CD4-positive, alpha-beta memory T cell (primary cell): ENCODE measurements at regions not wholly inside any gene's neighbourhood (a gene's known extent, or its start where the extent isn't known, plus 50 kb on each side); places are given as distances from the start of the nearest gene placed in this dataset.

ENCODE experiments used
- CTCF ChIA-PET: fragments of 350-600 bp; sonication (Branson Sonifier 250); formaldehyde crosslinking; loops from one replicate; lab custom pipeline; 2021; ENCODE audit warnings: inconsistent platforms; ENCODE audit not compliant: partially characterized antibody; lab: Charles Lee
- POLR2A ChIA-PET: fragments of 350-600 bp; sonication (Branson Sonifier 250); formaldehyde crosslinking; loops from one replicate; lab custom pipeline; 2021; ENCODE audit not compliant: partially characterized antibody; lab: Charles Lee
- DNase-seq, 5 donors: peaks; one replicate each; pipeline versions ENCODE4 v3.0.0 to v3.0.0-alpha.2; 2020 to 2022; ENCODE audit warnings: mixed read lengths in 1 of 5
- H3K27ac ChIP-seq: one replicate; pipeline ENCODE4 v1.7.0; 2013; ENCODE audit warnings: low read depth, low read length
- H3K27me3 ChIP-seq: 2 replicates; pipeline ENCODE4 v1.7.0; 2013; ENCODE audit warnings: mild to moderate bottlenecking, low read length, moderate library complexity; ENCODE audit not compliant: insufficient read depth
- H3K36me3 ChIP-seq: 2 replicates; pipeline ENCODE4 v1.7.0; 2013; ENCODE audit warnings: mild to moderate bottlenecking, low read length, moderate library complexity; ENCODE audit not compliant: insufficient read depth
- H3K4me1 ChIP-seq: 2 replicates; pipeline ENCODE4 v1.7.0; 2013; ENCODE audit warnings: mild to moderate bottlenecking, low read length, moderate library complexity; ENCODE audit not compliant: insufficient read depth
- H3K4me3 ChIP-seq, 2 donors: one replicate each; pipeline ENCODE4 v1.7.0; 2013; ENCODE audit warnings: low read length in 2 of 2, mild to moderate bottlenecking in 1 of 2
- H3K9me3 ChIP-seq, 2 donors: one replicate each; pipeline ENCODE4 v1.7.0; 2013; ENCODE audit warnings: low read length in 2 of 2, control low read depth in 1 of 2; ENCODE audit not compliant: control insufficient read depth in 1 of 2
- H3K27ac Mint-ChIP-seq, 7 donors: one replicate each; pipeline ENCODE4 v1.8.0; 2020 to 2021; ENCODE audit warnings: mixed read lengths in 7 of 7, mild to moderate bottlenecking in 6 of 7, inconsistent platforms in 3 of 7, moderate library complexity in 3 of 7
- H3K27me3 Mint-ChIP-seq, 2 donors: one replicate each; pipeline ENCODE4 v1.8.0; 2020 to 2021; ENCODE audit warnings: mixed read lengths in 2 of 2
- H3K36me3 Mint-ChIP-seq, 2 donors: one replicate each; pipeline ENCODE4 v1.8.0; 2020 to 2021; ENCODE audit warnings: mixed read lengths in 2 of 2, inconsistent platforms in 1 of 2, mild to moderate bottlenecking in 1 of 2
- H3K4me1 Mint-ChIP-seq, 4 donors: one replicate each; pipeline ENCODE4 v1.8.0; 2020 to 2021; ENCODE audit warnings: mixed read lengths in 4 of 4, mild to moderate bottlenecking in 1 of 4
- H3K4me3 Mint-ChIP-seq, 8 donors: one replicate each; pipeline ENCODE4 v1.8.0; 2020 to 2021; ENCODE audit warnings: mixed read lengths in 8 of 8, mild to moderate bottlenecking in 7 of 8, moderate library complexity in 6 of 8, inconsistent platforms in 3 of 8
- H3K9me3 Mint-ChIP-seq, 8 donors: one replicate each; pipeline ENCODE4 v1.8.0; 2020 to 2021; ENCODE audit warnings: mixed read lengths in 8 of 8, mild to moderate bottlenecking in 5 of 8, inconsistent platforms in 3 of 8, moderate library complexity in 1 of 8
- intact Hi-C: fragments of 100-400 bp; cut with micrococcal nuclease; formaldehyde crosslinking; loops from one replicate; pipeline ENCODE4 v1.15.1; 2023

DNA sequence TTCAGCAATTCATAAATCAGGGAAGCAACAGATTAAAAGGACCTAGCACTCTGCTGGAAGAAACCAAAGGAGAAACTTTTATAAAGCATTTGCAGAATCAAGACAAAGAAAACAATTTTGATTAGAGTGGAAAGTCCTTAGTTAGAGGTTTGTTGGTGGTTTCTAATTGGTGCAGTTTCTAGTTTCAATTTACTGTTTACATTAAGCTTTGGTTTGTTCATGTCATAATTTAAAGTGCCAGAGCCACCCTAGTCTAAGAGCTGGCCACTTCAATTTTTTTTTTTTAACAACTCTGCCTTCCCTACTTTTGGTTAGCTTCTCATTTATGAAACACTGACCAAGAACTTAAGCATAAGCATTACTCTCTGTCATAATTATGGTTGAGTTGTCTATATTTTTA, 1428.2 kb upstream of the GBE1 start:
- CTCF ChIA-PET, result no interaction called here
- Histone ChIP-seq H3K4me3 (no peak overlapping the region), H3K4me1 (no peaks in the 10 kb centered on the region), H3K36me3 (no peaks in the 10 kb centered on the region), H3K9me3 (no peaks in the 10 kb centered on the region), H3K27me3 (no peaks in the 10 kb centered on the region), H3K27ac (no peak overlapping the region)
- peaks cover 4 to 37% (median 10%) of the 10 kb centered on the region in 8 donors for H3K9me3 Mint-ChIP-seq
- intact Hi-C loops, result no loop called here
- H3K4me1 Mint-ChIP-seq, result no peaks in the 10 kb centered on the region
- no peak overlapping the region for H3K4me3 Mint-ChIP-seq
- H3K36me3 Mint-ChIP-seq, result no peaks in the 10 kb centered on the region
- no peaks in the 10 kb centered on the region for H3K27me3 Mint-ChIP-seq
- POLR2A ChIA-PET, result no interaction called here
- no peak for DNase-seq
- H3K27ac Mint-ChIP-seq, result no peak overlapping the region

DNA sequence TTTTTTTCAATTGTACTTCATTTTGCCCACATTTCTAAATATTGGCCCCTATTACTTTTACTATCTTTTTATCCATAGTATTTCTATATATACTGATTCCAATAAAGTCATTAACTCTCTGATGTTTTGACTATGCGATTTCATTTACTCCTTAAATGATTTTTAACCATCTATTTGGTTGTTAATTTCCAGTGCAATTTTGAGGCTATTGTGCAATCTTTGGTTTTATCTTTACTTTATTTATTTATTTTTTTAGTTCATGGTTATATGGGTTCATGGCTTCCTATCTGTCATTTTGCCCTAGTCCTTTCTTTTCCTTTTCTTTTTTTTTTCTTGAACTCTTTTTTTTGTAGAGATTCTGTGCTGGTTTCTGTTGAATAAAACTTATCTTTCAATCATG, 1408.0 kb upstream of the GBE1 start:
- H3K4me3 Mint-ChIP-seq, result no peak overlapping the region
- ChIA-PET CTCF (no interaction called here), POLR2A (interaction anchor here (0.6 kb wide), 1 partner anchor 393 kb away, joined by 3 read pairs; no protein-coding TSS in a partner anchor)
- no peaks in the 10 kb centered on the region for H3K4me1 Mint-ChIP-seq
- H3K9me3 Mint-ChIP-seq, result peaks cover 0 to 11% (median 3%) of the 10 kb centered on the region in 8 donors
- no peak for DNase-seq
- no peaks in the 10 kb centered on the region for H3K36me3 ChIP-seq
- no peaks in the 10 kb centered on the region for H3K4me1 ChIP-seq
- no peak overlapping the region for H3K27ac ChIP-seq
- no peaks in the 10 kb centered on the region for H3K27me3 Mint-ChIP-seq
- H3K9me3 ChIP-seq, result no peaks in the 10 kb centered on the region
- H3K27me3 ChIP-seq, result no peaks in the 10 kb centered on the region
- no peaks in the 10 kb centered on the region for H3K36me3 Mint-ChIP-seq
- intact Hi-C loops, result no loop called here
- no peak overlapping the region for H3K27ac Mint-ChIP-seq
- no peak overlapping the region for H3K4me3 ChIP-seq

DNA sequence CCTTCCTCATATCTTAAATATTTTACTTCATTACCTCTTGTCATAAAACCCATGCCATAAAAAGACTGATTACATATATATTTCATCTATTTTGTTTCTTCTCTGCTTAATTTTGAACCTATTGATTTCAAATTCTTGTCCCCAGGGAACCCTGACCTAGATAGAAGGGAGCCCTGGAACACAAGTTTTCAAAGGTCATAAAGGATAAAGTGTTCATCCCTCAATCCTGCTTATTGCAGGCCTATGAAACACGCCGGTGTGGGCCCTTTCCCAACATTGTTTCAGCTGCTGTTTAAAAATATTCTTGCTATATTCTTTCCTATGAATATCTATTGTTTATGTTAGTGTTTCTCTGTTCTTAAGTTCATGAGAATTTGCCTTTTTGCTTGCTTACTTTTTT, 1389.5 kb upstream of the GBE1 start:
- Histone ChIP-seq H3K27me3 (no peaks in the 10 kb centered on the region), H3K36me3 (no peaks in the 10 kb centered on the region), H3K4me3 (no peak overlapping the region), H3K27ac (no peak overlapping the region), H3K9me3 (no peaks in the 10 kb centered on the region), H3K4me1 (no peaks in the 10 kb centered on the region)
- intact Hi-C loops, result no loop called here
- no peaks in the 10 kb centered on the region for H3K4me1 Mint-ChIP-seq
- POLR2A ChIA-PET, result no interaction called here
- H3K4me3 Mint-ChIP-seq, result no peak overlapping the region
- H3K36me3 Mint-ChIP-seq, result no peaks in the 10 kb centered on the region
- H3K9me3 Mint-ChIP-seq, result peaks cover 3 to 31% (median 10%) of the 10 kb centered on the region in 8 donors
- CTCF ChIA-PET, result no interaction called here
- H3K27me3 Mint-ChIP-seq, result no peaks in the 10 kb centered on the region
- DNase-seq, result no peak
- H3K27ac Mint-ChIP-seq, result no peak overlapping the region

DNA sequence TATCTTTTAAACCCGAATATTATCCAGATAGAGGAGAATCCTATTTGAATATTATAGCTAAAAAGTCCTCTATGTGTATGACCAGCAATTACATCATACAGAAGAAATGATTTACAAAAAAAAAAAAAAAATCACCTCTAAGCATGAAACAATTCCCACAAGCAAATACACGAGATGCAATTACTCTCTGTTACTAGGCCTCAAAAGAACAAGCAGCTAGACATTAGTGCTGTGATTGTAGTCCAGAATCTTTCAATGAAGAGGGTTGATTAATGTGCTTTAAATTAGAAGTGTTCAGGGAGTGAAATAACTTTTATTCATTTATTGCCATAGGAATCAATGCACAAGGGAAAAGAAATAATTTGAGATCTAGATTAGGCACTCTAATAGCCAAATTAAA, 1379.5 kb upstream of the GBE1 start:
- intact Hi-C loops, result no loop called here
- Mint-ChIP-seq H3K4me3 (no peak overlapping the region), H3K36me3 (no peaks in the 10 kb centered on the region), H3K4me1 (no peaks in the 10 kb centered on the region), H3K9me3 (peaks cover 0 to 17% (median 6%) of the 10 kb centered on the region in 8 donors), H3K27me3 (no peaks in the 10 kb centered on the region), H3K27ac (no peak overlapping the region)
- CTCF ChIA-PET, result no interaction called here
- POLR2A ChIA-PET, result no interaction called here
- no peak for DNase-seq
- Histone ChIP-seq H3K36me3 (no peaks in the 10 kb centered on the region), H3K27me3 (no peaks in the 10 kb centered on the region), H3K4me3 (no peak overlapping the region), H3K27ac (no peak overlapping the region), H3K4me1 (no peaks in the 10 kb centered on the region), H3K9me3 (no peaks in the 10 kb centered on the region)

DNA sequence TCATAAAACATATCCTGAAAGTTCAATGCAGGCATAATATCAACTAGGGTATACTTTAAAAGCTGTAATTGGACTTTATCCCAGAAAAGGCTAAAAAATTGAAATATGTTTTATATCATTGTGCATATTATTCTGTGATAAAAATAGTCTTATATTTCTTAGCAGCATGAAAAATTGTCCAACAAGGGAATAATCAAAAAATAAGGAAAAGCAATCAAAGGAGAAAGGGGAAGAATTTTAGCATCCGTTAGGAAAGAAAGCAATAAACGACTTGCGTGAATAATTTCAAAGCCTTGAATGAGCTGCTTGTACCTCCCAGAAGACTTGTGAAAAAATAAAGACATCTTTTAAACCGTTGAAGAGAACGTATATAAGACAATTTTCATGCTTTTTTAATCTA, 1369.8 kb upstream of the GBE1 start:
- no peaks in the 10 kb centered on the region for H3K36me3 ChIP-seq
- no peak overlapping the region for H3K4me3 ChIP-seq
- H3K4me1 Mint-ChIP-seq, result no peaks in the 10 kb centered on the region
- no peak for DNase-seq
- ChIA-PET CTCF (no interaction called here), POLR2A (no interaction called here)
- peaks cover 0 to 14% (median 6%) of the 10 kb centered on the region in 8 donors for H3K9me3 Mint-ChIP-seq
- no peaks in the 10 kb centered on the region for H3K27me3 ChIP-seq
- H3K27ac ChIP-seq, result no peak overlapping the region
- H3K4me3 Mint-ChIP-seq, result no peak overlapping the region
- no peaks in the 10 kb centered on the region for H3K9me3 ChIP-seq
- no peaks in the 10 kb centered on the region for H3K4me1 ChIP-seq
- intact Hi-C loops, result no loop called here
- no peaks in the 10 kb centered on the region for H3K36me3 Mint-ChIP-seq
- H3K27ac Mint-ChIP-seq, result no peak overlapping the region
- no peaks in the 10 kb centered on the region for H3K27me3 Mint-ChIP-seq

DNA sequence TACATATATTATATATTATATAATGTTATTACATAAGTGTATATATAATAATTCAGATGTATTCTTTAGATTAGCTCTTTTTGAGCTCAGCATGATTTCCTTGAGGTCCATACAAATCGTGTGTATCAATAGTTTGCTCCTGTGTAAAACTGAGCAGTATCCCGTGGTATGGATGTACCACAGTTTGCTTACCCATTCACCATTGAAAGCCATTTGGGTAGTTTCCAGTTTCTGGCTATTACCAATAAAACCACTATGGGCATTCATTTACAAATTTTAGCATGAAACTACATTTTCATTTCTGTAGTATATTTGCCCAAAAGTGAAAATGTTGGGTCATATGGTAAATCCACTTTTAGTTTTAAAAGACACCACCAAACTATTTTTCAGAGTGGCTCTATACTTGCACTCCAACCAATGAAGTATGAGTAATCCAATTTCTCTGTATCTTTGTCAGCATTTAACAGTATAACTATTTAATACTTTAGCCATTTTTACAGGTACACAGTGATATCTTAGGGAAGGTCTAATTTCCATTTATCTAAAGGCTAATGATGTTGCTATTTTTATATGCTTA, 1361.4 kb upstream of the GBE1 start:
- Mint-ChIP-seq H3K4me3 (no peak overlapping the region), H3K27ac (no peak overlapping the region), H3K9me3 (peaks cover 0 to 11% (median 6%) of the 10 kb centered on the region in 8 donors), H3K27me3 (no peaks in the 10 kb centered on the region), H3K36me3 (no peaks in the 10 kb centered on the region), H3K4me1 (no peaks in the 10 kb centered on the region)
- Histone ChIP-seq H3K4me1 (no peaks in the 10 kb centered on the region), H3K9me3 (no peaks in the 10 kb centered on the region), H3K36me3 (no peaks in the 10 kb centered on the region), H3K27me3 (no peaks in the 10 kb centered on the region), H3K4me3 (no peak overlapping the region), H3K27ac (no peak overlapping the region)
- intact Hi-C loops, result no loop called here
- POLR2A ChIA-PET, result no interaction called here
- no peak for DNase-seq
- CTCF ChIA-PET, result no interaction called here

DNA sequence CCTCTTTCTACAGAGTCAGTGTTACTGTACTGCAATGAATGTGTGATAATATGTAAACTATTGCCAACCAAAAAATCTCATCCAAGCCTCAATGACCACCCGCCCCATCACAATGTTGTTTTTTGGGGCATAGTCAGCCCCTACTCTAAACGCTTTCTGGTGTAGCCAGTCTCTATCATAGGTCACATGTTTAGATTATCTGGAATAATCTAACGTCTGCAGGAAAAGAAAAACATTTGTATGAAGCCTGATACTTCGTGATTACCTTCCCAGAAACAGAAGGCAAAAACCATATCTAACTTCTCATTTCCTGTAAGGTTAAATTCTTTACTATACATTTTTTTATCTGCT, 1331.8 kb upstream of the GBE1 start:
- Mint-ChIP-seq H3K4me3 (no peak overlapping the region), H3K9me3 (peaks cover 0 to 16% (median 5%) of the 10 kb centered on the region in 8 donors), H3K27me3 (no peaks in the 10 kb centered on the region), H3K27ac (no peak overlapping the region), H3K4me1 (no peaks in the 10 kb centered on the region), H3K36me3 (no peaks in the 10 kb centered on the region)
- intact Hi-C loops, result no loop called here
- no peak overlapping the region for H3K27ac ChIP-seq
- no peaks in the 10 kb centered on the region for H3K9me3 ChIP-seq
- no peaks in the 10 kb centered on the region for H3K4me1 ChIP-seq
- no peaks in the 10 kb centered on the region for H3K27me3 ChIP-seq
- ChIA-PET POLR2A (no interaction called here), CTCF (no interaction called here)
- no peak overlapping the region for H3K4me3 ChIP-seq
- DNase-seq, result no peak
- no peaks in the 10 kb centered on the region for H3K36me3 ChIP-seq
